Ovary (tissue), 3 donors: ENCODE measurements at regions not wholly inside any gene's neighbourhood (a gene's known extent, or its start where the extent isn't known, plus 50 kb on each side); places are given as distances from the start of the nearest gene placed in this dataset.

Experiments
- EP300 ChIP-seq: sonication (generic); formaldehyde crosslinking; IDR thresholded peaks from one replicate; pipeline ENCODE4 v1.6.1; 2017; ENCODE audit warnings: antibody characterized with exemption
- TF ChIP-seq, protein P1 (sequence below), 3 donors: fragments of 450-650 bp in 2 of 3; fragments of 200-600 bp in 1 of 3; IDR thresholded peaks; one replicate each; pipeline versions ENCODE4 v1.5.1 to v1.8.0; 2016 to 2022; ENCODE audit warnings: antibody characterized with exemption in 3 of 3, mild to moderate bottlenecking in 1 of 3
- donor health status: DM: no; HTN: no; CAD: no.

DNA sequence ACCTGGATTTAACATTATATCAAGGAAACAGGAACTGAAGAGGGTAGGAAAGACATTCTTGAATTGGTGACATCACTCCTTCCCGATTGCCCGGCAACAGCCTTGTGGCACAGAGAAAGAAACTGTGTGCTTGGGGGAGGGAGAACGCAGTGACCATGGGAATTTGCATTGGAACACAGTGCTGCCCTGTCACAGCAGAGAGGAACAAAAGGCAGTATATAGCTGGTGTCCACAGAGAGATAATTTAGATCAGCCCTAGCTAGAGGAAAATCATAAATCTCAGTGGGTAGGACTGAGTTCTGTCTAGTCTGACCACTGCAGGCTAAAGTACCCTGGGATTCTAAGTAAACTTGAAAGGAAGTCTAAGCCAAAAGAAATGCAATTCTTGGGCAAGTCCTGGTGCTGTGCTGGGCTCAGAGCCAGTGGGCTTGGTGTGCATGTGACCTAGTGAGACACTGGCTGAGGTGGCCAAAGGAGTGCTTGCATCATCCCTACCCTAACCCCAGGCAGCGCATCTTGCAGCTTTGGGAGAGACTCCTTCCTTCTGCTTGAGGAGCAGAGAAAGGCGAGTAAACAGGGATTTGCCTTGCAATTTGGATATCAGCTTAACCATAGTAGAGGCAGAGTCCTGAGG is 697.6 kb downstream of the HACE1 start:
- TF ChIP-seq, protein P1, sequence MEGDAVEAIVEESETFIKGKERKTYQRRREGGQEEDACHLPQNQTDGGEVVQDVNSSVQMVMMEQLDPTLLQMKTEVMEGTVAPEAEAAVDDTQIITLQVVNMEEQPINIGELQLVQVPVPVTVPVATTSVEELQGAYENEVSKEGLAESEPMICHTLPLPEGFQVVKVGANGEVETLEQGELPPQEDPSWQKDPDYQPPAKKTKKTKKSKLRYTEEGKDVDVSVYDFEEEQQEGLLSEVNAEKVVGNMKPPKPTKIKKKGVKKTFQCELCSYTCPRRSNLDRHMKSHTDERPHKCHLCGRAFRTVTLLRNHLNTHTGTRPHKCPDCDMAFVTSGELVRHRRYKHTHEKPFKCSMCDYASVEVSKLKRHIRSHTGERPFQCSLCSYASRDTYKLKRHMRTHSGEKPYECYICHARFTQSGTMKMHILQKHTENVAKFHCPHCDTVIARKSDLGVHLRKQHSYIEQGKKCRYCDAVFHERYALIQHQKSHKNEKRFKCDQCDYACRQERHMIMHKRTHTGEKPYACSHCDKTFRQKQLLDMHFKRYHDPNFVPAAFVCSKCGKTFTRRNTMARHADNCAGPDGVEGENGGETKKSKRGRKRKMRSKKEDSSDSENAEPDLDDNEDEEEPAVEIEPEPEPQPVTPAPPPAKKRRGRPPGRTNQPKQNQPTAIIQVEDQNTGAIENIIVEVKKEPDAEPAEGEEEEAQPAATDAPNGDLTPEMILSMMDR (IDR thresholded peaks at IDR 0.05), result no peak
- no peak for TF ChIP-seq EP300
